ENCODE measurements at regions not wholly inside any gene's neighbourhood (a gene's known extent, or its start where the extent isn't known, plus 50 kb on each side); places are given as distances from the start of the nearest gene placed in this dataset.

- TF ChIP-seq, protein P1, sequence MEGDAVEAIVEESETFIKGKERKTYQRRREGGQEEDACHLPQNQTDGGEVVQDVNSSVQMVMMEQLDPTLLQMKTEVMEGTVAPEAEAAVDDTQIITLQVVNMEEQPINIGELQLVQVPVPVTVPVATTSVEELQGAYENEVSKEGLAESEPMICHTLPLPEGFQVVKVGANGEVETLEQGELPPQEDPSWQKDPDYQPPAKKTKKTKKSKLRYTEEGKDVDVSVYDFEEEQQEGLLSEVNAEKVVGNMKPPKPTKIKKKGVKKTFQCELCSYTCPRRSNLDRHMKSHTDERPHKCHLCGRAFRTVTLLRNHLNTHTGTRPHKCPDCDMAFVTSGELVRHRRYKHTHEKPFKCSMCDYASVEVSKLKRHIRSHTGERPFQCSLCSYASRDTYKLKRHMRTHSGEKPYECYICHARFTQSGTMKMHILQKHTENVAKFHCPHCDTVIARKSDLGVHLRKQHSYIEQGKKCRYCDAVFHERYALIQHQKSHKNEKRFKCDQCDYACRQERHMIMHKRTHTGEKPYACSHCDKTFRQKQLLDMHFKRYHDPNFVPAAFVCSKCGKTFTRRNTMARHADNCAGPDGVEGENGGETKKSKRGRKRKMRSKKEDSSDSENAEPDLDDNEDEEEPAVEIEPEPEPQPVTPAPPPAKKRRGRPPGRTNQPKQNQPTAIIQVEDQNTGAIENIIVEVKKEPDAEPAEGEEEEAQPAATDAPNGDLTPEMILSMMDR (IDR thresholded peaks at IDR 0.05), result no peak
- TF ChIP-seq POLR2A (IDR thresholded peaks at IDR 0.05), result no peak
Measured at GRCh38 chr16:59719121-59719520, 985.0 kb upstream of the GOT2 start.

All from lower leg skin (tissue), 3 donors.